H1 (cell line): ENCODE measurements at regions not wholly inside any gene's neighbourhood (a gene's known extent, or its start where the extent isn't known, plus 50 kb on each side); places are given as distances from the start of the nearest gene placed in this dataset.

Experiments
- CTCF ChIA-PET: fragments of 300-600 bp; sonication (Branson Sonifier 250); formaldehyde crosslinking; loops from one replicate; lab custom pipeline; 2021; ENCODE audit not compliant: partially characterized antibody; lab: Charles Lee
- POLR2A ChIA-PET: fragments of 300-600 bp; sonication (Branson Sonifier 250); formaldehyde crosslinking; loops from one replicate; lab custom pipeline; 2021; ENCODE audit warnings: inconsistent platforms; ENCODE audit not compliant: partially characterized antibody; lab: Charles Lee
- DNase-seq, 2 experiments: peaks; one replicate each; pipeline versions ENCODE4 v3.0.0 to v3.0.0-alpha.2; 2010 to 2022; ENCODE audit warnings: low spot score in 2 of 2, low read depth in 1 of 2, mixed read lengths in 1 of 2
- FAIRE-seq: peaks from 2 replicates; lab custom pipeline; 2011; peaks lifted over from hg19 to GRCh38; lab: Jason Lieb, UNC
- H2AFZ ChIP-seq: 2 replicates; pipeline ENCODE4 v1.8.1; 2012; ENCODE audit warnings: low read length, inconsistent platforms
- H2AK5ac ChIP-seq: 2 replicates; pipeline ENCODE4 v1.6.1; 2013; ENCODE audit warnings: low read depth, low read length
- H2BK120ac ChIP-seq: replicated peaks from 2 replicates; pipeline ENCODE3; 2013; ENCODE audit warnings: low read depth, low read length, inconsistent platforms
- H2BK12ac ChIP-seq: 2 replicates; pipeline ENCODE4 v1.6.1; 2013; ENCODE audit warnings: low read depth, low read length
- H2BK15ac ChIP-seq: 2 replicates; pipeline ENCODE4 v1.6.1; 2013; ENCODE audit warnings: low read length
- H2BK20ac ChIP-seq: 2 replicates; pipeline ENCODE4 v1.6.1; 2013; ENCODE audit warnings: low read length
- H2BK5ac ChIP-seq: 2 replicates; pipeline ENCODE4 v1.6.1; 2013; ENCODE audit warnings: low read depth, low read length
- H3K14ac ChIP-seq: 2 replicates; pipeline ENCODE4 v1.6.1; 2013; ENCODE audit warnings: inconsistent platforms; ENCODE audit not compliant: insufficient read length
- H3K18ac ChIP-seq: 2 replicates; pipeline ENCODE4 v1.6.1; 2013; ENCODE audit warnings: low read length; ENCODE audit errors: extremely low read depth
- H3K23ac ChIP-seq: 2 replicates; pipeline ENCODE4 v1.6.1; 2013; ENCODE audit warnings: inconsistent platforms; ENCODE audit not compliant: insufficient read length
- H3K23me2 ChIP-seq: 2 replicates; pipeline ENCODE4 v1.6.1; 2013; ENCODE audit warnings: low read depth, low read length
- H3K27ac ChIP-seq: 2 replicates; pipeline ENCODE4 v1.6.1; 2011; ENCODE audit warnings: low read depth, low read length, inconsistent platforms
- H3K27me3 ChIP-seq, 4 experiments: replicated peaks in 1 of 4; 1 replicate in 1 of 4; 2 replicates in 3 of 4; pipeline versions ENCODE4 v1.6.1 to v1.8.1; 2011 to 2013; ENCODE audit warnings: low read length in 3 of 4, mild to moderate bottlenecking in 3 of 4, inconsistent platforms in 2 of 4, mixed read lengths in 2 of 4, moderate library complexity in 1 of 4; ENCODE audit not compliant: control insufficient read depth in 3 of 4, insufficient read depth in 3 of 4; ENCODE audit errors: extremely low read depth in 1 of 4
- H3K36me3 ChIP-seq, 4 experiments: 2 replicates each; pipeline versions ENCODE4 v1.6.1 to v1.8.1; 2011 to 2013; ENCODE audit warnings: mild to moderate bottlenecking in 4 of 4, low read length in 3 of 4, moderate library complexity in 2 of 4, control low read depth in 1 of 4, inconsistent platforms in 1 of 4; ENCODE audit not compliant: insufficient read depth in 4 of 4, control insufficient read depth in 2 of 4
- H3K4ac ChIP-seq: replicated peaks from 2 replicates; pipeline ENCODE3; 2013; ENCODE audit warnings: low read length, low read depth, mixed read lengths, inconsistent platforms; ENCODE audit not compliant: insufficient read length
- H3K4me1 ChIP-seq, 4 experiments: replicated peaks in 1 of 4; 1 replicate in 1 of 4; 2 replicates in 3 of 4; pipeline versions ENCODE4 v1.6.1 to v1.8.1; 2011 to 2013; ENCODE audit warnings: low read length in 3 of 4, inconsistent platforms in 2 of 4, mixed read lengths in 1 of 4; ENCODE audit not compliant: insufficient read depth in 4 of 4, control insufficient read depth in 3 of 4
- H3K4me2 ChIP-seq, 2 experiments: 2 replicates each; pipeline versions ENCODE4 v1.6.1 to v1.8.1; 2011 to 2013; ENCODE audit warnings: low read depth in 2 of 2, low read length in 2 of 2, control low read depth in 1 of 2, inconsistent platforms in 1 of 2, mild to moderate bottlenecking in 1 of 2; ENCODE audit not compliant: insufficient read depth in 1 of 2
- H3K4me3 ChIP-seq, 4 experiments: fragments of 200-600, 300-600 bp in 1 of 4; sonication (generic), shearing (Covaris generic), sonication (Bioruptor Twin) in 1 of 4; 2 replicates each; pipeline versions ENCODE4 v1.5.1 to v1.8.1; 2011 to 2016; ENCODE audit warnings: low read length in 4 of 4, low read depth in 3 of 4, control low read depth in 2 of 4, inconsistent platforms in 2 of 4, mild to moderate bottlenecking in 2 of 4, mixed read lengths in 1 of 4, moderate library complexity in 1 of 4; ENCODE audit not compliant: insufficient read depth in 2 of 4; ENCODE audit errors: extremely low read depth in 1 of 4
- H3K56ac ChIP-seq: replicated peaks from 2 replicates; pipeline ENCODE3; 2013; ENCODE audit warnings: low read depth, mild to moderate bottlenecking, mixed read lengths, low read length, inconsistent platforms; ENCODE audit not compliant: insufficient read length
- H3K79me1 ChIP-seq: 2 replicates; pipeline ENCODE4 v1.6.1; 2013; ENCODE audit warnings: low read depth, low read length, control low read depth
- H3K79me2 ChIP-seq, 2 experiments: 2 replicates each; pipeline versions ENCODE4 v1.6.1 to v1.8.1; 2012 to 2013; ENCODE audit warnings: low read length in 2 of 2, mild to moderate bottlenecking in 2 of 2, inconsistent platforms in 1 of 2; ENCODE audit not compliant: insufficient read depth in 2 of 2, control insufficient read depth in 1 of 2
- H3K9ac ChIP-seq, 4 experiments: replicated peaks in 1 of 4; 1 replicate in 1 of 4; 2 replicates in 3 of 4; pipeline versions ENCODE4 v1.6.1 to v1.8.1; 2011 to 2013; ENCODE audit warnings: low read depth in 3 of 4, low read length in 3 of 4, control low read depth in 2 of 4, mild to moderate bottlenecking in 2 of 4, moderate library complexity in 2 of 4, inconsistent platforms in 1 of 4; ENCODE audit errors: extremely low read depth in 1 of 4
- H3K9me3 ChIP-seq, 2 experiments: 2 replicates each; pipeline versions ENCODE4 v1.6.1 to v1.8.1; 2012 to 2013; ENCODE audit warnings: mild to moderate bottlenecking in 2 of 2, moderate library complexity in 2 of 2, control low read depth in 1 of 2, inconsistent platforms in 1 of 2, low read depth in 1 of 2, low read length in 1 of 2, mixed read lengths in 1 of 2; ENCODE audit not compliant: insufficient read depth in 2 of 2
- H4K20me1 ChIP-seq, 2 experiments: replicated peaks in 1 of 2; 2 replicates each; pipeline versions ENCODE3 to v1.8.1; 2011 to 2013; ENCODE audit warnings: inconsistent platforms in 2 of 2, low read length in 2 of 2, mild to moderate bottlenecking in 1 of 2; ENCODE audit not compliant: insufficient read depth in 2 of 2, control insufficient read depth in 1 of 2
- H4K5ac ChIP-seq: 2 replicates; pipeline ENCODE4 v1.6.1; 2013; ENCODE audit warnings: low read length, low read depth, mixed read lengths, inconsistent platforms; ENCODE audit not compliant: insufficient read length
- H4K8ac ChIP-seq: 2 replicates; pipeline ENCODE4 v1.8.0; 2013; ENCODE audit warnings: mild to moderate bottlenecking, moderate library complexity, low read length, inconsistent platforms; ENCODE audit not compliant: insufficient read depth; ENCODE audit errors: extremely low read depth
- H4K91ac ChIP-seq: replicated peaks from 2 replicates; pipeline ENCODE3; 2013; ENCODE audit warnings: low read length, mixed read lengths, inconsistent platforms; ENCODE audit not compliant: insufficient read length
- CHD2 ChIP-seq: IDR thresholded peaks from 2 replicates; pipeline ENCODE4 v1.6.1; 2012; ENCODE audit warnings: low read length, improper control_type of control experiment
- JUND ChIP-seq: IDR thresholded peaks from 2 replicates; pipeline ENCODE4 v1.6.1; 2011; ENCODE audit warnings: mild to moderate bottlenecking, improper control_type of control experiment, low read length
- NANOG ChIP-seq: IDR thresholded peaks from 2 replicates; pipeline ENCODE4 v1.6.1; 2011; ENCODE audit warnings: low read length, low read depth, mild to moderate bottlenecking, inconsistent platforms; ENCODE audit not compliant: insufficient read depth, poor library complexity, severe bottlenecking
- POLR2A ChIP-seq, 2 experiments: IDR thresholded peaks; 1 replicate in 1 of 2; 2 replicates in 1 of 2; pipeline ENCODE4 v1.6.1; 2011; ENCODE audit warnings: low read depth in 2 of 2, low read length in 2 of 2, mild to moderate bottlenecking in 2 of 2; ENCODE audit errors: control extremely low read depth in 1 of 2
- ZNF274 ChIP-seq: IDR thresholded peaks from 2 replicates; pipeline ENCODE4 v1.7.0; 2012; ENCODE audit warnings: low read length, borderline replicate concordance; ENCODE audit errors: extremely low read depth
- WGBS, 2 experiments: shearing (Covaris generic) in 1 of 2; methylation state at CpG; one replicate each; pipeline versions ENCODE4 v1.1.6 to v1.1.7; 2013 to 2015; ENCODE audit warnings: low lambda C conversion rate in 2 of 2, mixed read lengths in 2 of 2, inconsistent platforms in 1 of 2, low coverage in 1 of 2, missing lambda C conversion rate in 1 of 2; ENCODE audit not compliant: insufficient replicate concordance in 2 of 2, insufficient coverage in 1 of 2, insufficient read length in 1 of 2; ENCODE audit errors: extremely low coverage in 1 of 2, missing lambda C conversion rate in 1 of 2; 5-methylcytosine and 5-hydroxymethylcytosine counted together

DNA sequence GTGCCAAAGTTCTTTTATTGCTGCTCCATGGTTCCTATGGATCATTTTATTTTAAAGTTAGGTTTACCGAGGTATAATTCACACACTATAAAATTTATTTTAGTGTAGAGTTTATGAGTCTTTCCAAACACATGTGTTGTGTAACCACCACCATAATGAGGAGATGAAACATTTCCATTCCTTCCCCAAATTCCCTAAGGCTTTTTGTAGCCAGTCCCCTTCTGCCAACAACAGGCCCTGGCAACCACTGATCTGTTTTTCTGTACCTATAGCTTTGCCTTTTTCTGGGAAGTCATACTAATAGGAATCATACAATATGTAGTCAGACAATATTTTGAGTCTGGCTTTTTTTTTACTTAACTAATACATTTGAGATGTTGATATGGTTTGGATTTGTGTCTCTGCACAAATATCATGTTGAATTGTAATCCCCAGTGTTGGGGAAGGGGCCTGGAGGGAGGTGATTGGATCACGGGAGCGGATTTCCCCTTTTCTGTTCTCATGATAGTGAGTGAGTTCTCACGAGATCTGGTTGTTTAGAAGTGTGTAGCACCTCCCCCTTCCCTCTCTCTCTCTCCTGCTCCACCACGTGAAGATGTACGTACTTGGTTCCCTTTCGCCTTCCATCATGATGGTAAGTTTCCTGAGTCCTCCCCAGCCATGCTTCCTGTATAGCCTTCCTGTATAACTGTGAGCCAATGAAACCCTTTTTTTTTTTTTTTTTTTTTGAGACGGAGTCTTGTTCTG, 59.6 kb upstream of the DHX15 start:
- Histone ChIP-seq H3K18ac (no peak overlapping the region), H3K4me3 (no peak overlapping the region), H3K4me1 (no peaks in the 10 kb centered on the region), H2BK15ac (no peak overlapping the region), H3K27ac (no peak overlapping the region), H3K9ac (no peak overlapping the region), H4K8ac (no peak overlapping the region), H2BK120ac (no peak overlapping the region), H3K23me2 (no peaks in the 10 kb centered on the region), H3K27me3 (no peaks in the 10 kb centered on the region), H4K5ac (no peak overlapping the region), H3K9me3 (no peaks in the 10 kb centered on the region), H3K79me1 (no peaks in the 10 kb centered on the region), H3K36me3 (no peaks in the 10 kb centered on the region), H3K23ac (no peak overlapping the region), H2AK5ac (no peak overlapping the region), H3K56ac (no peak overlapping the region), H4K20me1 (no peaks in the 10 kb centered on the region), H4K91ac (no peak overlapping the region), H3K4ac (no peak overlapping the region), H3K79me2 (no peaks in the 10 kb centered on the region), H2BK12ac (no peak overlapping the region), H3K4me2 (no peak overlapping the region), H2AFZ (0 out of 2 replicates have a peak overlapping the region, but pooled peaks have one; percentile 63), H3K14ac (no peak overlapping the region), H2BK20ac (no peak overlapping the region), H2BK5ac (no peak overlapping the region)
- 94% methylated on average over 5 of the region's 8 CpGs; no CpG with 5 or more reads in 1 of the 2 experiments for WGBS, 2 experiments
- ChIA-PET CTCF (interaction anchor here (0.7 kb wide), 1 partner anchor 11 kb away, joined by 4 read pairs; no protein-coding TSS in a partner anchor), POLR2A (interaction anchor here (1.9 kb wide), 1 partner anchor 18 kb away, joined by 8 read pairs; no protein-coding TSS in a partner anchor)
- no peak for DNase-seq
- no peak for TF ChIP-seq JUND
- TF ChIP-seq POLR2A (IDR thresholded peaks at IDR 0.05; ENCODE audit: control extremely low read depth in 1 of 2, low read depth in 2 of 2, low read length in 2 of 2), result no peak
- TF ChIP-seq CHD2, result peak; percentile 79
- no peak for TF ChIP-seq ZNF274
- no peak for TF ChIP-seq NANOG
- FAIRE-seq, result peak; percentile 50
